DND-41 (cell line): ENCODE measurements at regions not wholly inside any gene's neighbourhood (a gene's known extent, or its start where the extent isn't known, plus 50 kb on each side); places are given as distances from the start of the nearest gene placed in this dataset.

Source experiments
- ATAC-seq: fragments of 200-7000 bp; cut with Tn5 transposase; 3 replicates; pipeline ENCODE4 v1.9.1; 2021; ENCODE audit warnings: low read depth; ENCODE audit not compliant: insufficient read depth
- DNase-seq: peaks from one replicate; pipeline ENCODE4 v3.0.0-alpha.2; 2020
- H2AFZ ChIP-seq: 2 replicates; pipeline ENCODE4 v1.6.0; 2012; ENCODE audit warnings: low read depth, low read length
- H3K27ac ChIP-seq: 2 replicates; pipeline ENCODE4 v1.5.1; 2012; ENCODE audit warnings: low read length, inconsistent platforms
- H3K27me3 ChIP-seq: fragments of 200-600 bp; sonication (generic); 2 replicates; pipeline ENCODE4 v1.6.0; 2012; ENCODE audit warnings: low read length, mild to moderate bottlenecking, inconsistent platforms; ENCODE audit not compliant: insufficient read depth, poor library complexity
- H3K36me3 ChIP-seq: 2 replicates; pipeline ENCODE4 v1.5.1; 2012; ENCODE audit warnings: low read length, inconsistent platforms; ENCODE audit not compliant: insufficient read depth
- H3K4me1 ChIP-seq: 2 replicates; pipeline ENCODE4 v1.5.1; 2012; ENCODE audit warnings: mild to moderate bottlenecking, low read length; ENCODE audit not compliant: insufficient read depth
- H3K4me2 ChIP-seq: 2 replicates; pipeline ENCODE4 v1.6.0; 2012; ENCODE audit warnings: mild to moderate bottlenecking, moderate library complexity, low read length, inconsistent platforms; ENCODE audit not compliant: insufficient read depth
- H3K4me3 ChIP-seq, 2 experiments: fragments of 200-600 bp in 1 of 2; shearing (Covaris generic) in 1 of 2; 2 replicates each; pipeline ENCODE4 v1.5.1; 2012 to 2016; ENCODE audit warnings: inconsistent platforms in 2 of 2, low read length in 2 of 2, mild to moderate bottlenecking in 2 of 2, low read depth in 1 of 2, moderate library complexity in 1 of 2
- H3K79me2 ChIP-seq: 2 replicates; pipeline ENCODE4 v1.6.0; 2012; ENCODE audit warnings: low read length, inconsistent platforms; ENCODE audit not compliant: insufficient read depth
- H3K9ac ChIP-seq: 2 replicates; pipeline ENCODE4 v1.6.0; 2012; ENCODE audit warnings: low read depth, mild to moderate bottlenecking, inconsistent platforms, low read length, moderate library complexity
- H3K9me3 ChIP-seq: 2 replicates; pipeline ENCODE4 v1.5.1; 2012; ENCODE audit warnings: low read length, moderate library complexity, mild to moderate bottlenecking, inconsistent platforms; ENCODE audit not compliant: insufficient read depth, severe bottlenecking
- H4K20me1 ChIP-seq: 2 replicates; pipeline ENCODE4 v1.6.0; 2012; ENCODE audit warnings: low read length; ENCODE audit not compliant: insufficient read depth
- EZH2 ChIP-seq: IDR thresholded peaks from 3 replicates; pipeline ENCODE4 v1.6.1; 2012; ENCODE audit warnings: borderline replicate concordance, low read depth, mild to moderate bottlenecking, moderate library complexity, low read length, inconsistent platforms; ENCODE audit not compliant: severe bottlenecking
- TF ChIP-seq, protein P1 (sequence below): IDR thresholded peaks from 2 replicates; pipeline ENCODE4 v1.5.1; 2012; ENCODE audit warnings: borderline replicate concordance, low read length, moderate library complexity, mild to moderate bottlenecking; ENCODE audit not compliant: poor library complexity, severe bottlenecking; ENCODE audit errors: extremely low read depth

DNA sequence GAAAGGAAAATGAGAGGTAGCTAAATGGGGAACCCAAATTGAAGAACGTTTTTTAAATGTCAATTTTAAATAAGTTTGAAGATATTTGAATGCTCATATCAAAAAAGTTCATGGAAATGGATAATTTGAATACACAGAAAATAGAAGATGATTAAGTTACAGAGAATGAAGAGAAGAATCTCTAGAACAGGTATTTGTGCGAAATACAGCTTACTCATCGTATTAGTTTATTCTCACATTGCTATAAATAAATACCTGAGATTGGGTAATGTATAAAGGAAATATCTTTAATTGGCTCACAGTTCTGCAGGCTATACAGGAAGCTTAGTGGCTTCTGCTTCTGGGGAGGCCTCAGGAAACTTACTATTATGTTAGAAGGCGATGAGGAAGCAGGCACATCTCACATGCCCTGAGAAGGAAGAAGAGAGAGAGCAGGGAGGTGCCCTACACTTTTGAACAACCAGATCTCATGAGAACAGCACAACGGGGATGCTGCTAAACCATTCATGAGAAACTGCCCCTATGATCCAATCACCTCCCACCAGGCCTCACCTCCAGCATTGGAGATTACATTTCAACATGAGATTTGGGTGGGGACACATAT lies 89.7 kb upstream of the DTNA start:
- Histone ChIP-seq H3K27ac (no peak overlapping the region), H3K36me3 (no peaks in the 10 kb centered on the region), H4K20me1 (no peaks in the 10 kb centered on the region), H3K4me1 (no peaks in the 10 kb centered on the region), H3K9me3 (no peaks in the 10 kb centered on the region), H3K79me2 (no peaks in the 10 kb centered on the region), H3K27me3 (no peaks in the 10 kb centered on the region), H3K4me2 (no peak overlapping the region), H3K4me3 (no peak overlapping the region), H2AFZ (no peak overlapping the region), H3K9ac (no peak overlapping the region)
- no peak for TF ChIP-seq EZH2
- TF ChIP-seq, protein P1, sequence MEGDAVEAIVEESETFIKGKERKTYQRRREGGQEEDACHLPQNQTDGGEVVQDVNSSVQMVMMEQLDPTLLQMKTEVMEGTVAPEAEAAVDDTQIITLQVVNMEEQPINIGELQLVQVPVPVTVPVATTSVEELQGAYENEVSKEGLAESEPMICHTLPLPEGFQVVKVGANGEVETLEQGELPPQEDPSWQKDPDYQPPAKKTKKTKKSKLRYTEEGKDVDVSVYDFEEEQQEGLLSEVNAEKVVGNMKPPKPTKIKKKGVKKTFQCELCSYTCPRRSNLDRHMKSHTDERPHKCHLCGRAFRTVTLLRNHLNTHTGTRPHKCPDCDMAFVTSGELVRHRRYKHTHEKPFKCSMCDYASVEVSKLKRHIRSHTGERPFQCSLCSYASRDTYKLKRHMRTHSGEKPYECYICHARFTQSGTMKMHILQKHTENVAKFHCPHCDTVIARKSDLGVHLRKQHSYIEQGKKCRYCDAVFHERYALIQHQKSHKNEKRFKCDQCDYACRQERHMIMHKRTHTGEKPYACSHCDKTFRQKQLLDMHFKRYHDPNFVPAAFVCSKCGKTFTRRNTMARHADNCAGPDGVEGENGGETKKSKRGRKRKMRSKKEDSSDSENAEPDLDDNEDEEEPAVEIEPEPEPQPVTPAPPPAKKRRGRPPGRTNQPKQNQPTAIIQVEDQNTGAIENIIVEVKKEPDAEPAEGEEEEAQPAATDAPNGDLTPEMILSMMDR: no peak
- no peak for DNase-seq
- ATAC-seq: no peak

DNA sequence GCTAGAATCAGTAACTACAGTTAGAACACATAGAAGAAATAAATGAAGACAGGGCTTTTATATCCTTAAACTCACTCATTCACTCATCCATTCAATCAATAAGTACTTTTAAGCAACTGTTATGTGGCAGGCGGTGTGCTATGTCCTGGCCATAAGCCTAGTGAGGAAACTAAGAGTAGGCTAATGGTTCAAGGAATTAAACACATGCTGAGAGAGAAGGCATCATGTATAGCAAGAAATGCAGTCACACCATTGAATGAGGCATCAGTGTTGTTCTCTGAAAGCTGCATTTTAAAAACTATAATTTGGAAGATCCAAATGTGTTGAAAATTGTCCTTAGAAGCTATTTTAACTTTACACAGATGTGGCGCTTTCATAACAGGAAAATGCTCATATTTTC lies 86.5 kb upstream of the DTNA start:
- Histone ChIP-seq H3K27ac (no peak overlapping the region), H3K27me3 (no peaks in the 10 kb centered on the region), H3K4me1 (no peaks in the 10 kb centered on the region), H3K4me2 (no peak overlapping the region), H2AFZ (no peak overlapping the region), H4K20me1 (no peaks in the 10 kb centered on the region), H3K79me2 (no peaks in the 10 kb centered on the region), H3K36me3 (no peaks in the 10 kb centered on the region), H3K9ac (no peak overlapping the region), H3K4me3 (no peak overlapping the region), H3K9me3 (no peaks in the 10 kb centered on the region)
- ATAC-seq: no peak
- TF ChIP-seq EZH2: no peak
- TF ChIP-seq, protein P1: no peak
- DNase-seq: no peak

DNA sequence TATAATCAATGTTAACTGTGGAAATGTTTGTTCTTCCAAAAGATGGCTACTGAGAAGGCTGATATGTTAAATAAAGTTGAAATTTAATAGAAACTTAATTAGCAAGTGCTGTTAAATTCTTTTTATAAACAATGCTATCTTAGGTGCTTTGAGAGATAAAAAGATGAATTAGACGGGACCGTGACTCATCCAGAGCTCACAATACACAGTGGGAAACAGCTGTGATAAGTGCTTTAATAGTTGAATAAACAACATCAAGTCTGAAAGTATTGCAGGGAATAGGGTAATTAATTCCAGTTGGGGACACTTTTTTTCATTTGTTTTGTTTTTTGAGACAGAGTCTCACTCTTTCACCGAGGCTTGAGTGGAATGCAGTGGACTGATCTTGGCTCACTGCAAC lies 85.5 kb upstream of the DTNA start:
- Histone ChIP-seq H3K9me3 (no peaks in the 10 kb centered on the region), H3K79me2 (no peaks in the 10 kb centered on the region), H3K4me2 (no peak overlapping the region), H3K4me1 (no peaks in the 10 kb centered on the region), H3K27me3 (no peaks in the 10 kb centered on the region), H3K27ac (no peak overlapping the region), H3K9ac (no peak overlapping the region), H3K4me3 (no peak overlapping the region), H3K36me3 (no peaks in the 10 kb centered on the region), H2AFZ (no peak overlapping the region), H4K20me1 (no peaks in the 10 kb centered on the region)
- no peak for DNase-seq
- TF ChIP-seq EZH2: no peak
- TF ChIP-seq, protein P1: no peak
- ATAC-seq: no peak
